NCI-H128 (cell line): ENCODE measurements at regions not wholly inside any gene's neighbourhood (a gene's known extent, or its start where the extent isn't known, plus 50 kb on each side); places are given as distances from the start of the nearest gene placed in this dataset.
"Not testable (repeated sequence)": the region's sequence is repeated elsewhere in the genome, so short reads cannot be mapped to it uniquely, and the experiment has no call there.

ENCODE experiments used
- DNase-seq: peaks from one replicate; lab custom pipeline; 2025; ENCODE audit not compliant: unreplicated experiment; lab: John Stamatoyannopoulos, UW

DNA sequence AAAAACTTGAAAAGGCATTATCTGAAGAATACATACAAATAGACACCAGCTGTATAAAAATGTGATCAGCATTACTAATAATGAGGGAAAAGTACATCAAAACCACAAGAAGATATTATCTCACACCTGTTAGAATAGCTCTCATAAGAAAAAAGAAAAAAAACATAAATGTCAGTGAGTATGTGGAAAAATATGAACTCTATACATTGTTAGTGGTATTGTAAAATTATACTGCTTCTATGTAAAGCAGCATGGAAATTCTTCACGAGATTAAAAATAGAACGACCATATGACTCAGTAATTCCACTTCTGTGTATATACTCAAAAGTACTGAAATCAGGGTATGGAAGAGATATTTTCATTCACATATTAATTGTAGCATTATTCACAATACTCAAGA is 1146.4 kb downstream of the SLITRK5 start:
- DNase-seq: no peak

- DNase-seq: no peak
These were observed 1151.9 kb downstream of the SLITRK5 start for GRCh38 chr13:88823114-88823513.

GRCh38 chr13:88824218-88824617 is 1153.0 kb downstream of the SLITRK5 start:
- no peak for DNase-seq

GRCh38 chr13:88840085-88840484 is 1168.9 kb downstream of the SLITRK5 start:
- no peak for DNase-seq

- DNase-seq: not testable (repeated sequence)
These were observed 1181.1 kb downstream of the SLITRK5 start for GRCh38 chr13:88852293-88852692.

GRCh38 chr13:88857256-88857655 is 1186.1 kb downstream of the SLITRK5 start:
- DNase-seq: peak; percentile 32

- no peak for DNase-seq
These were observed 1191.0 kb downstream of the SLITRK5 start for GRCh38 chr13:88862095-88862620.

DNA sequence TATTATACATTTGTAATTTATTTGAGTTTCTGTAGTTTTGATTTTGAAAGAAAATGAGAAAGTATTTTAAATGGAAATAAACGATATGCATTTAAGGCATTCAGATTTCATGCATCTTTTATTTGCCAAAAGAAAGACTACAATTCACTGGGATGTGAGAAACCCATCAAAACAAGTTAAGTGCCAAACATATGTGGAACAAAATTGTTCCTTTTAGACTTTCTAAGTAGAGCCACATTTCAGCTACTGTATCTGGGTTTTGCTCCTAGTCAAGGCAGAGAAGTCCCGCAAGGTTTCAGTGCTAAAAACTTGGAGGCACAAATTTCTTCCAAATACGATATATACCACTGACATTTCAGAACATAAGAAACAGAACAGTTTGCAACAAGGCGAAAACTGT is 1191.9 kb downstream of the SLITRK5 start:
- no peak for DNase-seq

- DNase-seq: no peak
These were observed 1195.0 kb downstream of the SLITRK5 start for GRCh38 chr13:88866195-88866594.

DNA sequence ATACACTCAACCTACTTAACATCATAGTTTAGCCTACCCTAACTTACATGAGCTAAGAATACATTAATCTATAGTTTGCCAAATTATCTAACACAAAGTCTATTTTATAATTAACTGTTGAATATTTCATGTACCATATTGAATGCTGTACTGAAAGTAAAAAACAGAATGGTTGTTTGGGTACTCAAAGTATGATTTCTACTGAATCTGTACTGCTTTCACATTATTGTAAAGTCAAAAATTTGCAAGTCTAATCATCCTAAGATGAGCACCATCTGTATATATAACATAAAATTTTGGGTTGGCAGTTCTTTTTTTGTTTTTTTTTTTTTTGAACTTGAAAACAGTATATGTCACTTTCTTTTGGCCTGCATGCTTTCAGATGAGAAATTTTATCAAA is 1212.6 kb downstream of the SLITRK5 start:
- no peak for DNase-seq

- no peak for DNase-seq
These were observed 1216.0 kb downstream of the SLITRK5 start for GRCh38 chr13:88887045-88887662.

DNA sequence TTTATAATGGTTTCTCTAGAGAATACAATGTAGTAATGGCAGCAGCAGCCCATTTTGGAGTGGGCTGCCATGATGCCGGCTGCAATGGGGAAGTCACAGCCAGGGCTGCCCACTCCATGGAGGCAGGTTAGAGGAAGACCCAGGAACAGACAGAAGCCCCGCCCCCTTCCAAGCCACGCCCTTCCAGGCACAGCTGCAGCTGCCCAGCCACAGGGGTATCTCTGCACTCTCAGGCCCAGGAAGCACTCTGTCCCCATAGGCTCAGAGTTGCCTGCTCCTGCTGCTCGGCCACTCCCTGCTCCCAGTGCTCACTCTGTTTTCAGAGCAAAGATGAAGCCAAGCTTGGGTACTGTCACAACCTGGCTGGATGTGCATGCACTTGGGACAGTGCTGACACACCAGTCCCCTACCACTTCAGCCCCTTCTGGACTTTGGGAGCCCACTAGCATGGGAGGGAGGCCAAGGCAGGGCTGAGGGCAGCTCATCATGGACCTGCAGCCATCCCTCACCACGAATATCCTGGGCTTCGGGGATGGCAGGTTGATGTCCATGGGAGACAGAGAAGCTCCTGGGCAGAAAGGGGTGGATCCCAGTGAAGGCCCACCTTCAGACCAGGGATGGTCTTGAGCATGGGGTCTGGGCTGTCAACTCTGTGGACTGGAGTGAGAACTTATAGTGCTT is 1224.2 kb downstream of the SLITRK5 start:
- DNase-seq: no peak

DNA sequence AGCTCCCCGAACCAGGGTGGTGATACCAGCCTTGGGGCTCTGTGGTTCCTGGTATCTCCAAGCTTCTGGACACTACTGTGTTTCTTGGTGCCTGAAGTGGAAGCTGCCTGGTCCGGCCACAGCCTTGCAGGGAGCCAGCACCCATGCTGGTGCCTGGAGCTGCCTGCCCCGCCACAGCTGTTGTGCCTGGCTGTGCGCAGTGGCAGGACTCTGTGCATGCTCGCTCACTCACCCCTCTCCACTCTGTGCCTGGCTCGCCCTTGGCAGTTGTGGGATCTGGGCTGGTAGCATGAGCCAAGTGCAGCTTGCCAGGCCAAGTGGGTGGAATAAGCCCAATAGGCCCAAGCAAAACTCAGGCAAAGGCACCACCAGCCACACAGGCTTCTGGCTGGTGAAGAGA is 1225.3 kb downstream of the SLITRK5 start:
- no peak for DNase-seq

GRCh38 chr13:88908961-88909441 is 1237.8 kb downstream of the SLITRK5 start:
- DNase-seq: no peak

- no peak for DNase-seq
These were observed 1248.9 kb downstream of the SLITRK5 start for GRCh38 chr13:88919970-88920628.

DNA sequence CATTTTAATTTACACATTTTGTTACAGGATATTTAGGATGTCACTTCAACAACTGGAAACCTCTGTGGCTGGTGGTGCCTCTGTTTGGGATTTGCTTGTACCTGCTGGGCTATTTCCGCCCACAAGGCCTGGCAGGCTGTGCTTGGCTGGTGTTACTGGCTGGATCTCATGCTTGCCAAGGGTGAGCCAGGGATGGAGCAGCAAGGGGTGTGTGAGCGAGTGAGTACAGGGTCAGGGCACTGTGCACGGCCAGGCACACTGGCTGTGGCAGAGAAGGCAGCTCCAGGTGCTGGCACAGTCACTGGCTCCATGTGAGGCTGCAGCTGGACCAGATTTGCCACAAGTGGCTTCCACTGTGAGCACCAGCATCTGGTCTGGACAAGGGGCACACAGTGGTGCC is 1254.8 kb downstream of the SLITRK5 start:
- DNase-seq: no peak

DNA sequence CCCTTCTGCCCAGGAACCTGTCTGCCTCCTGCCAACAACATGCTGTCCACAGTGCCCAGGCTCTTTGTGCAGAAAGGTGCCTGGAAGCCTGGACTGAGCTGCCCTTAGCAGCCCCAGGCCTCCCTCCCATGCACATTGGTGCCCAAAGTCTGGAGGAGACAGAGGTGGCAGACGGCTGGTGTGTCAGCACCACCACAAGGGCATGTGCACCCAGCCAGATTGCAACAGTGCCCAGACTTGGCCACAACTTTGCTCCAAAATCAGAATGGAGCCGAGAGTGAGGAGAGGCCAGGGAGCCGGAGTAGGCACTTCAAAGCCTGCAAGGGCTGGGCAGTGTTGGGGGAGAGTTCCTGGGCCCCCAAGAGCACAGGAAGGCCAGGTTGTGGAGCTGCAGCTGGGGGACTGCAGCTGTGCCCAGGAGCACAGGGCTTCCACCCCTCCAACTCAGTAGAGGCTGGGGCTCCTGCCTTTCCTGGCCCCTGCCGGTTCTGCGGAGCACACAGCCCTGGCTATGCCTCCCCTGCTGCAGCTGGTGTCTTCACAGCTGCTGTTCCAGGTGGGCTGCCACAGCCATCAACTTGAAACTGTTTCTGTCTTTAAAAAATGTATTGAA is 1255.8 kb downstream of the SLITRK5 start:
- no peak for DNase-seq

GRCh38 chr13:88932950-88933349 is 1261.8 kb downstream of the SLITRK5 start:
- no peak for DNase-seq

DNA sequence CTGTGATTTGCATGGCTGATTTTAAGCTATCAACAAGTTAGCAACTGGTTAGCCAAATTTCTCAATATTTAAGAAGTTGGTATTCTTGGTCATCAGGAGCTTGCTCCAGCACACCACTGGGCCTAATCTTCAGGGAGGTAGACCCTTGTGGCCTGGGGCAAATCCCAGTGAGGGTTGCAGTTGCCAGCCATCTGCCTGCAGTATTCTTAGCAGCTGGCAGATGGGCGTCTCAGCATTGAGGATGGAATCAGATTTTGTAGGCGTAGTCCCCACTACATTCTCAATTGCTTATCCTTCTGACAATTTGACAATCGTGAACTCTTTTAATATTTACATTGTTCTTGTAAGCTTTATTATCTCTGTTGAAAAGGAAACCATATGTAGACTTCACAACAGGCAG is 1266.2 kb downstream of the SLITRK5 start:
- DNase-seq: no peak

DNA sequence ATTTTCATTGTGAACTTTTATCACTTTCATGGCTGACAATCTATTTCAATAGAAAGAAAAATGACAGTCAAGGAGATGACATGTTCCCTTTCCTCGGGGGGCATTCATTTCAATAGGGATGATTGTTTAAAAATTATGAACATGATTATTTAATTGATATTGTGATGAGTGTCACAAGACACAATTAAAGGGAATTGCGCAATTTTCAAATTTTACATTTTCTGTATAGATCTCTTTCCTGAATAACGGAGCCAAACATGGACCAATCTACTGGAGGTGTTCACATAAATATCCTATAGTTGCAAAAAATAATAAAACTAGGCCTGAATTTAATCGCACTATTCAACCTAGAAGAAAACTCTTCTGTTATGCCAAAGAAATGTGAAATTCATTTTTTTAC is 1274.6 kb downstream of the SLITRK5 start:
- DNase-seq: no peak

DNA sequence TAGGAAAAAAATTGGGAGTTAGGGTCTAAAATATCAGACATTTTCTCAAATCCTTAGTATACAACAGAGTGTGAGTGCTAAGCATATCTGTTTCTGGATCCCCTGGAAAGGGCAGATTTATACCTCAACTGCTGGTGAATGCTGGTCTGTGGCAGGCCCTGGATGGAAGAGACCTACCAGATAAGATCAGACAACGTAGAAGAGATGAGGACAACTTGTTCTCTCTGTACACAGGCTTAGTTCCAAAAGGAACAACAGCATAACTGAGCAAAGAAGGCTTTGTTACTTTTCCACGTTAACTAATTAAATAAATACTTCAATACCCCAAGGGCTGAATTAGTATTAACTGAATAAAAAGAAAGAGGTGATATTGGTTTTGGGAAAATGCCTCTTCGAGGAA is 1277.3 kb downstream of the SLITRK5 start:
- no peak for DNase-seq

DNA sequence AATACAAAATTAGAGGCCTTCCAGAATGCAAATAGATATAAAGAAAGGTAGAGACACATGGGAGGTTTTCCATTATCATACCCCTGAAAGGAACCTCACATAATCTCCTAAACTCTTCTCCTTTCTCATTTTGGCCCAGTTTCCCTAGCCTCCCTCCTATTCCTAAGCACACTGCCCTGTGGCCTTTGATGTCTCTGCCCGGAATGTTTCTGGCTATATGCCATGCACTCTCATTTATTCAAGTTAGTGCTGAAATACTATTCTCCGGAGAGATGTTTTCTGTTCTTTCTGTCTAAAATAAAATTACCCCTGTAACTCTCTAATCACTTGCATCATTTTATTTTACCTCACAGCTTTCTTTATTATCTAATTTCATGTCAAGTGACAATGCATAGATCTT is 1287.7 kb downstream of the SLITRK5 start:
- DNase-seq: no peak
